ENCODE measurements at regions not wholly inside any gene's neighbourhood (a gene's known extent, or its start where the extent isn't known, plus 50 kb on each side); places are given as distances from the start of the nearest gene placed in this dataset.

- H3K4me1 Mint-ChIP-seq: no peaks in the 10 kb centered on the region
- ChIA-PET CTCF (no interaction called here), POLR2A (no interaction called here)
- DNase-seq: no peak
- no peak overlapping the region for H3K27ac Mint-ChIP-seq
- H3K4me3 Mint-ChIP-seq: no peak overlapping the region
- H3K36me3 Mint-ChIP-seq (ENCODE audit: low read depth): peaks cover 1% of the 10 kb centered on the region
- peaks cover 5% of the 10 kb centered on the region for H3K27me3 Mint-ChIP-seq
- H3K9me3 Mint-ChIP-seq: peaks cover 27% of the 10 kb centered on the region
Observed at GRCh38 chr2:126602334-126602733, 53.6 kb upstream of the GYPC start.
